Transverse colon (tissue), 4 donors: ENCODE measurements at regions not wholly inside any gene's neighbourhood (a gene's known extent, or its start where the extent isn't known, plus 50 kb on each side); places are given as distances from the start of the nearest gene placed in this dataset.

ENCODE experiments used
- DNase-seq: peaks from one replicate; pipeline ENCODE4 v3.0.0-alpha.2; 2019
- H3K27ac ChIP-seq, 4 donors: fragments of 200-600 bp; sonication (generic); 2 replicates each; pipeline ENCODE4 v1.5.1; 2016 to 2018; ENCODE audit warnings: inconsistent platforms in 4 of 4
- H3K27me3 ChIP-seq: fragments of 200-600 bp; sonication (generic); 2 replicates; pipeline ENCODE4 v1.5.1; 2017; ENCODE audit warnings: inconsistent platforms
- H3K36me3 ChIP-seq, 4 donors: fragments of 200-600 bp; sonication (generic); 2 replicates each; pipeline ENCODE4 v1.5.1; 2017 to 2019; ENCODE audit warnings: inconsistent platforms in 4 of 4
- H3K4me1 ChIP-seq, 4 donors: fragments of 200-600 bp; sonication (generic); 2 replicates each; pipeline ENCODE4 v1.5.1; 2017 to 2020; ENCODE audit warnings: inconsistent platforms in 4 of 4
- H3K4me3 ChIP-seq, 4 donors: fragments of 200-600 bp; sonication (generic); 1 replicate in 1 of 4; 2 replicates in 3 of 4; pipeline versions ENCODE4 v1.5.1 to v1.6.1; 2017 to 2019; ENCODE audit warnings: inconsistent platforms in 4 of 4
- H3K9me3 ChIP-seq, 2 donors: fragments of 200-600 bp; sonication (generic); 2 replicates each; pipeline ENCODE4 v1.5.1; 2017 to 2019; ENCODE audit warnings: inconsistent platforms in 2 of 2
- CTCF ChIP-seq, 5 experiments: fragments of 200-600 bp in 3 of 5; fragments of 450-650 bp in 2 of 5; sonication (generic) in 3 of 5; IDR thresholded peaks; 1 replicate in 2 of 5; 2 replicates in 3 of 5; pipeline ENCODE4 v1.5.1; 2016 to 2017; ENCODE audit warnings: antibody characterized with exemption in 5 of 5, inconsistent platforms in 3 of 5, mild to moderate bottlenecking in 2 of 5, moderate library complexity in 1 of 5
- EP300 ChIP-seq: sonication (generic); formaldehyde crosslinking; IDR thresholded peaks from one replicate; pipeline ENCODE4 v1.6.1; 2017; ENCODE audit warnings: antibody characterized with exemption, low read depth
- POLR2A ChIP-seq: fragments of 450-650 bp; IDR thresholded peaks from one replicate; pipeline ENCODE4 v1.6.1; 2016; ENCODE audit warnings: antibody characterized with exemption, mild to moderate bottlenecking, moderate library complexity
- POLR2AphosphoS5 ChIP-seq, 3 donors: sonication (generic); formaldehyde crosslinking; IDR thresholded peaks; one replicate each; pipeline ENCODE4 v1.6.1; 2016; ENCODE audit warnings: antibody characterized with exemption in 3 of 3
- WGBS, 2 donors: methylation state at CpG; one replicate each; pipeline ENCODE4 v1.1.5; 2018; ENCODE audit warnings: low coverage in 1 of 2; 5-methylcytosine and 5-hydroxymethylcytosine counted together
- in situ Hi-C, 4 donors: fragments of 200-750 bp; cut with MboI; loops; one replicate each; pipeline versions ENCODE4 v1.15.0 to v1.15.1; 2017; ENCODE audit warnings: low sequenced_read_pairs in 3 of 4, low pct_ligation_motif_present in 1 of 4, low pct_unique_long_range_greater_than_20kb in 1 of 4
- intact Hi-C: fragments of 100-400 bp; cut with DNase I; formaldehyde crosslinking; loops from one replicate; pipeline ENCODE4 v1.15.1; 2023; ENCODE audit warnings: low total_unique reads

DNA sequence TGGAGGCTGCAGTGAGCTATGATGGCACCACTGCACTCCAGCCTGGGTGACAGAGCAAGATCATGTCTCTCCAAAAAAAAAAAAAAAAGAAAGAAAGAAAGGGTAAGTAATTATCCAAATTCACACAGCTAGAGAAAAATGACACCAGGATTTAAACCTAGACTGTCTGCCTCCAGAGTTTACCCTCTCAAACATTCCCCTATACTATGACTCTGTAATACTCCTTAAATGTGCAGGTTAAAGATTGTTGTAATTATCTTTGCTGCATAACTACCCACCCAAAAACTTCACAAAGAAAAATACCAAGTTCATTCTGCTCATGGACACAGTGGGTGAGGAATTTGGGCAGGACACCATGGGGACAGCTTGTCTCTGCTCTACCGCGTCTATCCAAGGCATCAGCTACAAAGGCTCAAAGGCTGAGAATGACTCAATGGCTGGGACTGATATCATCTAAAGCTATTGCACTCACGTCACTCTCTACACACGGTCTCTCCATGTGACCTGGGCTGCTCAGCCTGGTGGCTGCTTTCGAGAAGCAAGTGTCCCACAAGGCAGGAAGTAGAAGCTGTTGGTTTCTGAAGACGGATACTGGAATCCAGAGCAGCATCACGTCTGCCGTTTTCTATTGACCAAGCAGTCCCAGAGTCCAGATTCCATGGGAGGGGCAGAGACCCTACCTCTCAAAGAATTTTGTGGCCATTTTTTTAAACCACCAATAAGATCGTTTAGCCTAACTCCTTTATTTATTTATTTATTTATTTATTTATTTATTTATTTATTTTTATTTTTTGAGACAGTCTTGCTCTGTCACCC lies 185.7 kb upstream of the AUTS2 start:
- no peak overlapping the region for H3K4me3 ChIP-seq
- no peaks in the 10 kb centered on the region for H3K4me1 ChIP-seq
- H3K27me3 ChIP-seq, result no peaks in the 10 kb centered on the region
- in situ Hi-C loops (no loop called here), intact Hi-C loops (no loop called here)
- WGBS, 2 donors, result 28 to 57% methylated on average over 3 to 8 of the region's 9 CpGs
- TF ChIP-seq POLR2A (no peak), POLR2AphosphoS5 (IDR thresholded peaks at IDR 0.05) (no peak), EP300 (no peak)
- no peaks in the 10 kb centered on the region for H3K36me3 ChIP-seq
- no peak overlapping the region for H3K27ac ChIP-seq
- DNase-seq, result peak; percentile 7
- H3K9me3 ChIP-seq, result no peaks in the 10 kb centered on the region

DNA sequence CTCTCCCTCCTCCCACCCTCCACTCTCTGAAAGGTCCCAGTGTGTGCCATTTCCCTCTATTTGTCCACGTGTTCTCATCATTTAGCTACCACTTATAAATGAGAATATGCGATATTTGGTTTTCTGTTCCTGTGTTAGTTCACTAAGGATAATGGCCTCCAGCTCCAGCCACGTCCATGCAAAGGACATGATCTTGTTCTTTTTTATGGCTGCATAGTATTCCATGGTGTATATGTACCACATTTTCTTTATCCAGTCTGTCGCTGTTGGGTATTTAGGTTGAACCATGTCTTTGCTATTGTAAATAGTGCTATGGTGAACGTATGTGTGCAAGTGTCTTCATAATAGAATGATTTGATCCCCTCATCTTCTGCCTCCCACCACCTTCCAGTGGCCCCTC lies 183.7 kb upstream of the AUTS2 start:
- in situ Hi-C loops, result no loop called here
- no peak for DNase-seq
- TF ChIP-seq CTCF (IDR thresholded peaks at IDR 0.05), result no peak
- TF ChIP-seq POLR2A, result no peak
- no peak for TF ChIP-seq POLR2AphosphoS5 (IDR thresholded peaks at IDR 0.05)
- no peak for TF ChIP-seq EP300
- H3K36me3 ChIP-seq, result no peaks in the 10 kb centered on the region
- no peaks in the 10 kb centered on the region for H3K9me3 ChIP-seq
- intact Hi-C loops, result no loop called here
- H3K4me3 ChIP-seq, result no peak overlapping the region
- no peak overlapping the region for H3K27ac ChIP-seq
- WGBS, 2 donors, result 69 to 81% methylated on average over 3 to 5 of the region's 5 CpGs
- no peaks in the 10 kb centered on the region for H3K27me3 ChIP-seq
- H3K4me1 ChIP-seq, result no peaks in the 10 kb centered on the region

GRCh38 chr7:69418869-69419670 lies 179.2 kb upstream of the AUTS2 start:
- intact Hi-C loops, result no loop called here
- no peaks in the 10 kb centered on the region for H3K9me3 ChIP-seq
- no peaks in the 10 kb centered on the region for H3K4me1 ChIP-seq
- no peak overlapping the region for H3K27ac ChIP-seq
- in situ Hi-C loops, result no loop called here
- H3K4me3 ChIP-seq, result no peak overlapping the region
- no peak for DNase-seq
- WGBS, 2 donors, result 31 to 66% methylated on average over 2 to 7 of the region's 7 CpGs
- no peaks in the 10 kb centered on the region for H3K27me3 ChIP-seq
- H3K36me3 ChIP-seq, result no peaks in the 10 kb centered on the region
- no peak for TF ChIP-seq CTCF (IDR thresholded peaks at IDR 0.05)
- no peak for TF ChIP-seq EP300
- no peak for TF ChIP-seq POLR2AphosphoS5 (IDR thresholded peaks at IDR 0.05)
- no peak for TF ChIP-seq POLR2A

- in situ Hi-C loops, result no loop called here
- WGBS, 2 donors, result 42 to 59% methylated on average over 2 to 5 of the region's 5 CpGs
Observed at GRCh38 chr7:69419934-69420333, 178.3 kb upstream of the AUTS2 start.

DNA sequence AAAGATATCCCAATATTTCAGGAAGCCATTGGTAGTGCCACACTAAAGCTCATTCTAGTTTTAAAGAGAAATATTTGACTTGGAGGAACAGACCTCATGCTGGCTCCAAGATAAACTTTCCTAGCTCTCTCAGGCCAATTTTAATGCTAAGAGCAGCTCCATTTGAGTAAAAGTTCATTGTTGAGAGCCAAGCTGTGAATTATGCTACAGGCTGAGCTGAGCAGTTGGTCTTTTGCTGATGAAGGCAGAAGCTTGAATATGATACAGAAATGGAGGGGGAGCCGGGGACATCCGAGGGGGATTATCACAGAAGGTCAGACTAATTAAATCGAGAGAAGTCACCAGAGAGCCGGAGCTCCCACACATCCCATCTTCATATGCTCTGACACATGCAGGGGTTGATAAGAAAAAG lies 175.7 kb upstream of the AUTS2 start:
- Histone ChIP-seq H3K4me1 (no peaks in the 10 kb centered on the region), H3K27ac (no peak overlapping the region), H3K9me3 (no peaks in the 10 kb centered on the region), H3K27me3 (no peaks in the 10 kb centered on the region), H3K4me3 (no peak overlapping the region), H3K36me3 (no peaks in the 10 kb centered on the region)
- no peak for DNase-seq
- 62 to 77% methylated on average over 4 of the region's 4 CpGs for WGBS, 2 donors
- in situ Hi-C loops, result no loop called here
- intact Hi-C loops, result no loop called here
- TF ChIP-seq CTCF (IDR thresholded peaks at IDR 0.05) (no peak), POLR2A (no peak), POLR2AphosphoS5 (IDR thresholded peaks at IDR 0.05) (no peak), EP300 (no peak)

More at GRCh38 chr7:69419934-69420333, 178.3 kb upstream of the AUTS2 start:
- no peak for DNase-seq
- no peak overlapping the region for H3K27ac ChIP-seq
- intact Hi-C loops, result no loop called here
- H3K36me3 ChIP-seq, result no peaks in the 10 kb centered on the region
- H3K9me3 ChIP-seq, result no peaks in the 10 kb centered on the region
- H3K4me3 ChIP-seq, result no peak overlapping the region
- no peaks in the 10 kb centered on the region for H3K4me1 ChIP-seq
- H3K27me3 ChIP-seq, result no peaks in the 10 kb centered on the region
- no peak for TF ChIP-seq POLR2AphosphoS5 (IDR thresholded peaks at IDR 0.05)
